CD1c-positive myeloid dendritic cell (primary cell): ENCODE measurements at regions not wholly inside any gene's neighbourhood (a gene's known extent, or its start where the extent isn't known, plus 50 kb on each side); places are given as distances from the start of the nearest gene placed in this dataset.
"Not testable (repeated sequence)": the region's sequence is repeated elsewhere in the genome, so short reads cannot be mapped to it uniquely, and the experiment has no call there.

Source experiments
- DNase-seq: peaks from one replicate; pipeline ENCODE4 v3.0.0-alpha.2; 2016; ENCODE audit errors: extremely low spot score

- no peak for DNase-seq
Observed at GRCh38 chr16:87048038-87048729, 269.0 kb downstream of the C16orf95 start.

DNA sequence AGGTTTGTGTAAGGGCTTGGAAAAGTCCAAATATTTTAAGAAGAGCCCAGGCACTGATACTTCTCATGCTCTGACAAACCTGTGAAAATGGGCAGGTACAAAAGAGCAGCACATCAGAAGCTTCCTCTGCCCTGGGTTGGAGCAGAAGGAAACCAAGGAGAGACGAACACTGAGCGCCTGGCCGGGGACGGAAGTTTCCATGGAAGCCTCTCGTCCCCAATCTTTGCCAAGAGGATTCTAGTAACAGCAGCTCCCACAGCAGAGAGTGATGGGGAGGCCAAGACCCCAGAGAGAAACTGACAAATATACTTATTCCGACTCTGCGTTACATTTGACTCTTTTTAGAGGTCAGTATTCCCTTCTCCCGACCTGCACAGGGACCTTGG, 268.5 kb downstream of the C16orf95 start:
- no peak for DNase-seq

DNA sequence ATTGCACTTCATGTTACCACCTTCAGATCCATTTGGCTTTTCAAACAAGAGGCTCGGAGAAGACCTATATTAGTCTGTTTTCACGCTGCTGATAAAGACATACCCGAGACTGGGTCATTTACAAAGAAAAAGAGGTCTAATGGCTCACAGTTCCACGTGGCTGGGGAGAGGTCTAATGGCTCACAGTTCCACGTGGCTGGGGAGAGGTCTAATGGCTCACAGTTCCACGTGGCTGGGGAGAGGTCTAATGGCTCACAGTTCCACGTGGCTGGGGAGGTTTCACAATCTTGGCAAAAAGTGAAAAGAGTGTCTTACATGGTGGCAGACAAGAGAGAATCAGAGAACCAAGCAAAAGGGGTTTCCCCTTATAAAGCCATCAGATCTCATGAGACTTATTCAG, 268.0 kb downstream of the C16orf95 start:
- DNase-seq, result not testable (repeated sequence)

- no peak for DNase-seq
Observed at GRCh38 chr16:87050142-87050541, 267.1 kb downstream of the C16orf95 start.

DNA sequence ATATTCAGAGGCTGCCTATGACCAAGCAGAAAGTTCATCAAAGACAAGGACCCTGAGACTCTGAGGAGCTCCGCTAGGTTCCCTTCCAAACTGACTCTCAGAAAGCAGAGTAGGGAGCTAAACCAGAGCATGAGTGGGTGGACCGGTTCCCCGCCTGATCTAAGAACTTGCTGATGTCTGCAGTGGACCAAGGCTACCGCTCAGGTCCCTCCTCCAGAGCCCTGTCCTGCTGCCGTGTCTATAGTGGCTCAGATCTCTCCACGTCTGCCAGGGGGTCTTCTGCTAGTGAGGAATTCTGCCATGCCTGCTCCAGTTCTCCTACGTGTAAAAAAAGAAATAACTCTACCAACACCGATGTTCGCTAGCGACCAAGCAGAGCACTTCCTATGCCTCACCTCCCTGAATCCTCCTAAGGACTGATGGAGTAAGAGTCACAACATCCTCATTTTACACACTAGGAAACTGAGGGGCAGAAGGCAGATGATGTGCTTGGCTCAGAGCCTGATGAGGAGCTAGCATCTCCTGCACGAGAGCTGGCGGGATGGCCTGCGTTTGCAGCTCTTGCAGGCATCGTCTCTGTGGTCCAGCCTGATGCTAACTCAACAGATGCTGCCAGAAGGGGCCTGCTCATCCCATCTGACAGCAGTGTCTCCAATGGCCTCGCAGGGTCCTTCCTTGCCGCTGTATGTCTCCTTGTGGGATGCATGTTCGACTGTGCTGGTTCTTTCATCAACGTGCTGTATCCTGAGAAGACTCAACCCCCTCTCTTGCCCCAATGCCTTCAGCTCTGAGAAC, 265.5 kb downstream of the C16orf95 start:
- DNase-seq, result no peak

DNA sequence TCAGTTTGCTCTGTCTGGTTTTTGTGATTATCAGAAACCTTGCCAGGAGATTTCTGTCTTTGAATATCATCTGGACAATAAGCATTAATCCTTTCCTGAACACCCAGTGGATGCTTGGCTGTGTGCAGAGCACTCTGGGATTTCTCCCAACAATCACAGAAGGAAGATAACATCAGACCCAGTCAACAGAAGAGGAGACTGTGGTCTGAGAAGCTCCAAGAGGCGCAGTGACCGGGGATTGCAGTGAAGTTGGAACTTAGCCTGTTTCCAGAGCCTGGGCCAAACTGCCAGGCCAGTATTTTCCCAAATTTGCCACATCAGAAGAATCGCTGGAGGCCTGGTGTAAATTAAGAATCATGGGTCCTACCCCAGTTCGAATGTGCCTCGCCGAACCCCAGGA, 264.7 kb downstream of the C16orf95 start:
- no peak for DNase-seq

GRCh38 chr16:87053016-87053982, 263.9 kb downstream of the C16orf95 start:
- DNase-seq, result no peak

DNA sequence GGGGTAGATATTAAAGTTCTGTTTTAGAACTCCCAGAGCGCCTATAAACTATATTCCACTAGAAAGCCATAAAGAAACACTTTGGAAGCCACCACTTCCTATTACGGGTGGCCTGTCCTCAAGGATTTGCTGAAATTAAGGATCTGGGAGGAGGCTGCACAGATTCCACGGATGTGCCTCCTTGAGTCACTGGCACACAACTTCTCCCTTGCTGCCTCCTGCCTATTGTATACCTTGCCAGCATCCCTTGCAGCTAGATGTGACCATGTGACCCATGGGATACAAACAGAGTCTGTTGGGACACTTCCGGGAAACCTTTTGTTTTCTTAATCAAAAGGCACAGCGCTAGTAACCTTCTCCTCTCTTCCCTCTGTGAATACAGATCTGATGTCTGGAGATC, 263.0 kb downstream of the C16orf95 start:
- no peak for DNase-seq

DNA sequence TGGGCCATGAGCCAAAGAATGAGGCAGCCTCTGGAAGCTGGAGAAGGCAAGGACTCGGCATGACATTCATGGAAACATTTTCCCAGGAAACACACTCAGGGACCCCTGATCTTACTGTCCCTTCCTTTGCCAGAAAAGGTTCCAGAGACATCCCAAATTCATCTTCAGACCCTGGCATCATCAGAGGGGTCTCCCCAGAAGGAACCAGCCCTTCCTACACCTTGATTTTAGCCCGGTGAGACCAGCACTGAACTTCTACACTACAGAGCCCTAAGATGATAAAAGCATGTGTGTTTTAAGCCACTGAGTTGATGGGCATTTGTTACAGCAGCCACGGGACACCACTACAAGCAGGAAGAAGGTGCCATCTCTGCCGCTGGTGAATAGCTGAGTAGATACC, 262.3 kb downstream of the C16orf95 start:
- DNase-seq, result no peak

DNA sequence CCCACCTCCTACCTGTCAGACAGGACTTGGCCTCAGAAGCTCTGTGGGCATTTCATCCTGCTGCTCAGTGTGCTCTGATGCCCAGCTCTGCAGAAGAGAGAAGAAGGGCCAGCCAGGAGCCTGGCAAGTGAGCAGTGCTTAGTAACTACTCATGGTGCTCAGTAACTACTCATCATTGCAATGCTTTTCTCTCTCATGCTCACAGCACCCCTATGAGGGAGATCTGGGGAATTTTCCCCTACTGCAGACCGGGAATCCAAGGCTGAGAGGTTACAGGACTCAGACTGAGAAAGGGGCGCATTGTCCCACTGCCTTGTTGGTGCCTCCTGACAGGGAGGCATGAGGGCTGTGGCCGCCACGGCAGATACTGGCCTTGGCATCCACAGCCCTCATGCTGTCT, 261.1 kb downstream of the C16orf95 start:
- no peak for DNase-seq

DNA sequence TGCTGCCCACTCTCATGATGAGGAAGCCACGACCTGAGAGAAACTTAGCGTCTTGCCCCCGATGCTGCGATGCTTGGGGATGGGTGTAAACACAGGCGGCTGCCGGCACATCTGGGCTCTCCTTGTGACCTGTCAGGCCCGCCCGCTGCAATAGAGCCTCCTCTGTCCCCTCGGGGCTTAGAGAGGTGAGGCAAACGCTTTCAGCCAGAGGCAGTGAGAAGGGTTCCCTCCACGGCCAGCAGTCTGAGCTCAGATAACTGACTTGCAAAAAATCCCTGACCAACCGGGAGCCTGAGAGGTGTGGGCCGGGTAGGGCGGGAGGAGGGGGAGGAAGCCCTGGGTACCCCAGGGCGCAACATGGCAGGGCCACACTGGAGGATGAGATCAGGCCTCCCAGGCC, 260.6 kb downstream of the C16orf95 start:
- DNase-seq, result no peak

GRCh38 chr16:87057211-87057881, 259.8 kb downstream of the C16orf95 start:
- no peak for DNase-seq

DNA sequence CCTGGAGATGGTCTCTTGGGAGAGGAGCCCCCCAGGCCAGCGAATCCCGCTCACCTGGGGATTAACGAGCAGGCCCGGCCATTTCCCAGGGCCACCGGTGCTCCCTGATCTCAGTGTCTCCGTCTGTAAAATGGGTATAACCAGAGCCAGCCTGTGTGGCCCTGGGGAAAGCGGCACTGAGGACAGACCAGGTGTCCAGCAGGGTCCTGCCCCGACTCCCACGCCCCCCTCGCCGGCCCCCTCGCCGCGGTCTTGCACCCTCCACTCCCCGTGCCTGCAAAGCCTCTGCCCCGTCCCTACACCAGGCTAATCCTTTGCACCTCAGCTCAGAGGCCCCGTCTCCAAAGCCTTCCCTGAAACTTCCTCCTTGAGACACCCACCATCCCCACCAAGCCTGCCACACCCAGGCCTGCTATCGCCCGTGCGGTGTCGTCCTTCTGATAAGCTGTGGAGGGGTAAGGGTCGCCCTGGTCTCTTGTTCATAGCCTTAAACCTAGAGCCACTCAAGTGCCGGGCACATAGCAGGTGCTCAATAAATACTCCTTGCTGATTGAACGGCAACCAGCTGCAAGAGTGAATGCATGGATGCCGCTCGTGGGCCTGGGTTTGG, 259.1 kb downstream of the C16orf95 start:
- DNase-seq, result no peak

DNA sequence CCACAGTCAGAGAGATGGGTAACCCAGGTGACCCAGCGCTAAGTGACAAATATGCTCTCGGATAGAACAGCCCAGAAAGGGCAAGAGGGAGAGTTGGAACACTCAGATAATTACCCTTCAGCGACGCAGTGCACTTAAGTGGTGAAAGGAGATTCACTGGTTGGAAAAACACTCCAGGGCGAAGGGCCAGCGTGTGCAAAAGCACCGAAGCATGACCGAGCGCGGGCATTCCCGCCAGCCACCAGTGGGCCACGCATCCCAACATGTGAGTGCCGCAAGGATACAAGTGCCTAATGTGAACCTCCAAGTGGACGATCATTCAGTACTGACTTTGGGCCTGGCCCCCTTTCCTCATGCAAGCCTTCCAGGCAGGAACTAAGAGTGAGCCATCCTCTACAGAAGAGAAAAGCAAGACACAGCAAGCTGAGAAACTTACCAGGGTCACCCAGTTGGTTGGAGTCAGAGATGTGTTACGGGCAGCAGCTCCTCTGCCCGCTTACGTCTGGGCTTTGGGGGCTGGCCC, 258.4 kb downstream of the C16orf95 start:
- DNase-seq, result no peak

GRCh38 chr16:87060034-87060986, 256.9 kb downstream of the C16orf95 start:
- peak; percentile 15 for DNase-seq

DNA sequence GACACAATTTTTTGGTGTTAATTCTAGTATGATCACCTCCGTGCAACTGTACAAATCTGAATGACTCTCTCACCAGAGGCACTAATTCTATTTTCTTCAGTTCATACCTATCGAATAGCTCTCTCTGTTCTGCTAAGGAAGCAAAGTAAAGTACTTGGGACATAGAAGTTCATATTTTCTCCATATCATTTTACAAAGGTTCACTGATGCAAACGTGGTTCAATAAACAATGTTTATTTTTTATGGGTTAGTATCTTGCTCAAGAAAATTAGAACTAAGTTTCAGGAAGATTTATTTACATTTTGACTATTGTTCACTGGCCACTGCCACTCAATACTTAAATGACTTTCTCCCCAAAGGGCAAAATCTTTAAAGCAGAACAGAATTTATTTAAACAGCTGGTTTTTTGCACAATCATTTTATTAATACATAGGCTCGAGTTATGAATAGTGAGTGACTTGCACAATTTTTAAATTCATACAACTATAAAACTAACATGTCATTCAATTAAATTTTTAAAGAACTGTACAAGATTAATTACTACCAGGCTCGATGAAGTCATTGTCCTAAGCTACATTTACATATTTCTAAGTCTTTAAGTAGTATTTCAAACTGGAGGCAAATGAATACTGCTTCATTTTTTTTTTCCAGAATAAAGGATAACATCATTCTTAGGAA, 255.8 kb downstream of the C16orf95 start:
- DNase-seq, result no peak

DNA sequence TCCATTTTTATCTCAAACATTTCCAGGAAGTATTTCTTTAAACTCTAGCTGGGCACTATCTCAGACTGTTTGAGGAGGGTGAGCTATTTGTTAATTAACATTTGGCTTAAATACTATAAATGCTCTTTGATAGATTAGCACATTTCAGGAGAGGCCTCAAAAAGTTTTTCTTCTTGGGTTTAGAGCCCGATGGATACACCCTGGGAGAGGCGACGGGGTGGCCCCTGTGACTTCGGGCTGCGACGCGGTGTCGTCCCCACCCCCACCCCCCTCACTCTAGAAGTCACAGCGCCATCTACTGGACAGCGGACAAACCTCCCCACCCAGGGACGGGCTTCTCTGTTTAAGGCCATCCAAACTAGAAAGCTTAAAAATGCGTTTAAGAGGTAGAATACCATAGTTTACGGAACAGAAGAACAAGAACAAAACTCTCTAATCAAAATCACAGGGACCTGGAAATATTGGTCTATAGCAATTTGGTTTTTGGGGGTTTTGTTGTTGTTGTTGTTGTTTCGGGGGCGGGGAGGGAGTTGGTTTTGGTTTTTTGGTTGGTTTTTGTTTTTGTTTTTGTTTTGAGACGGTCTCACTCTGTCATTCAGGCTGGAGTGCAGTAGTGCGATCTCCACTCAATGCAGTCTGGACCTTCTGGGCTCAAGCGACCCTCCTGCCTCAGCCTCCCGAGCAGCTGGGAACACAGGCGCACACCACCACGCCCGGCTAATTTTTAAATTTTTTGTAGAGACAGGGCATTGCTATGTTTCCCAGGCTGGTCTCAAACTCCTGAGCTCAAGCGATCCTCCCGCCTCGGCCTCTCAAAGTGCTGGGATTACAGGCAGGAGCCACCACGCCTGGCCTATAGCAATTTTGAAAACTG, 254.4 kb downstream of the C16orf95 start:
- DNase-seq, result peak; percentile 76

DNA sequence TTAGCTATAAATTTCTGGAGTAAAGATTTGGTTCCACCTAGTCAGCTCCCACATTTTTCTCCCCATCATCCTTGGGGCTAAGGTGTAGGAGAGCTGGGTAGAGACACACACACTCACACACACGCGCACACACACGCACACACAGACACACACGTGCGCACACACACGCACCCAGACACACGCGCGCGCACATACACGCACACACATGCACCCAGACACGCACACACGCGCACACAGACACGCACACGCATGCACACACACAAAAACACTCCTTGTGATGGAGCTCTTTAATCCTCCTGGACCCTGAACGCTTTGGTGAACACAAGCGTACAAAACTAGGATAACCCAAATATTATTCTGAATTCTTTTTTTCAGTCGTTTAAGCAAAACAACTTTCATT, 253.6 kb downstream of the C16orf95 start:
- no peak for DNase-seq
